ENCODE measurements at regions not wholly inside any gene's neighbourhood (a gene's known extent, or its start where the extent isn't known, plus 50 kb on each side); places are given as distances from the start of the nearest gene placed in this dataset.

DNA sequence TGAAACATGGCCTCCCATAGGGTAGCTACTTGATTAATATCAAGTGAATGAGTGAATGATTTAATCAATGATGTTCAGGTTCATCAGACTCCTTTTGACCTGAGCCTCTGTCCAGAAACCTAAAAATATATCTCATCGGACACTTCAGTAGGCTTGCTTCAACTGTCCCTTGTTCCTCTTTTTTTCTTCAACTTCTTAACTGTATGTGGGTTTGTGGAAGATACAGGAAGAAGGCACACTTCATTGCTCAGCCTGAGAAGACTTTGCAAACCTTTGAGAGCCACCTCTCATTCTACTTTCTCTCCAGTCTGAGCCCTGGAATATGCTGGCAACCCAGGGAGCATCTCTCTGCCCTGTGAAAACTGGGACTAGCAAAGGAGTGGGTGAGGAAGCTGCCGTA, 557.0 kb downstream of the FGF9 start:
- H3K4me3 ChIP-seq: no peak overlapping the region
- intact Hi-C loops (cut with DNase I; ENCODE audit: low total_unique reads) (no loop called here), in situ Hi-C loops (cut with MboI; ENCODE audit: low sequenced_read_pairs in 4 of 4) (no loop called here)
- ATAC-seq: no peak
- no peaks in the 10 kb centered on the region for H3K36me3 ChIP-seq
- DNase-seq: no peak
- no peak for TF ChIP-seq CTCF (IDR thresholded peaks at IDR 0.05 in 4 of 5, conservative IDR thresholded peaks at IDR 0.05 in 1 of 5)
- TF ChIP-seq POLR2A (IDR thresholded peaks at IDR 0.05): no peak
- no peaks in the 10 kb centered on the region for H3K9me3 ChIP-seq
- no peaks in the 10 kb centered on the region for H3K4me1 ChIP-seq
- no peak overlapping the region for H3K27ac ChIP-seq
- H3K27me3 ChIP-seq: no peaks in the 10 kb centered on the region

- no peaks in the 10 kb centered on the region for H3K4me1 ChIP-seq
- TF ChIP-seq POLR2A (IDR thresholded peaks at IDR 0.05) (no peak), CTCF (IDR thresholded peaks at IDR 0.05 in 4 of 5, conservative IDR thresholded peaks at IDR 0.05 in 1 of 5) (no peak)
- in situ Hi-C loops (cut with MboI; ENCODE audit: low sequenced_read_pairs in 4 of 4): no loop called here
- H3K9me3 ChIP-seq: no peaks in the 10 kb centered on the region
- ATAC-seq: no peak
- no peak overlapping the region for H3K27ac ChIP-seq
- H3K27me3 ChIP-seq: no peaks in the 10 kb centered on the region
- intact Hi-C loops (cut with DNase I; ENCODE audit: low total_unique reads): no loop called here
- no peaks in the 10 kb centered on the region for H3K36me3 ChIP-seq
- H3K4me3 ChIP-seq: no peak overlapping the region
- DNase-seq: no peak
Measured at GRCh38 chr13:22229916-22230315, 559.0 kb downstream of the FGF9 start.

DNA sequence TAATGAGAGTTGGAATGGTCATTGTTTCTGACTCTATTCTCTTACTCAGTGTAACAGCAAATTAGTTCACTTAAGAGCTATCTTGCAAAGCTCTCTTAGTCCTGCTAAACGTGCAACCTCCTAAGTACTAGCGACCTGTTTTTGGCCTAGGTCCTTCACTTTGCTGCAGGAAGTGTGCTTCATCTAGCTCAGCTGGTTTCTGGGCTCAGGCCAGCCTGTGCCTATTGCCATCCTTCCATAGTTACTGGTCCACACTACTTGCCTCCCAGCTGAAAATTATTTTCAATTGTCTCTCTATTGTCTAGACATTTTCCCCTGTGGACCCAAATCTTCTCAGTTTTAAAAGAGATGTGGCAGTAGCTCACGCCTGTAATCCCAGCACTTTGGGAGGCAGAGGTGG, 561.3 kb downstream of the FGF9 start:
- in situ Hi-C loops (cut with MboI; ENCODE audit: low sequenced_read_pairs in 4 of 4) (no loop called here), intact Hi-C loops (cut with DNase I; ENCODE audit: low total_unique reads) (no loop called here)
- ATAC-seq (no peak), DNase-seq (no peak)
- no peak overlapping the region for H3K27ac ChIP-seq
- no peak for TF ChIP-seq POLR2A (IDR thresholded peaks at IDR 0.05)
- H3K9me3 ChIP-seq: no peaks in the 10 kb centered on the region
- H3K4me1 ChIP-seq: no peaks in the 10 kb centered on the region
- H3K36me3 ChIP-seq: no peaks in the 10 kb centered on the region
- H3K4me3 ChIP-seq: no peak overlapping the region
- no peaks in the 10 kb centered on the region for H3K27me3 ChIP-seq

GRCh38 chr13:22235285-22235949, 564.5 kb downstream of the FGF9 start:
- ATAC-seq: no peak
- Histone ChIP-seq H3K27ac (no peak overlapping the region), H3K4me3 (no peak overlapping the region), H3K9me3 (no peaks in the 10 kb centered on the region), H3K4me1 (no peaks in the 10 kb centered on the region), H3K36me3 (no peaks in the 10 kb centered on the region), H3K27me3 (no peaks in the 10 kb centered on the region)
- in situ Hi-C loops (cut with MboI; ENCODE audit: low sequenced_read_pairs in 4 of 4) (no loop called here), intact Hi-C loops (cut with DNase I; ENCODE audit: low total_unique reads) (no loop called here)
- TF ChIP-seq POLR2A (IDR thresholded peaks at IDR 0.05) (no peak), CTCF (IDR thresholded peaks at IDR 0.05 in 4 of 5, conservative IDR thresholded peaks at IDR 0.05 in 1 of 5) (no peak)
- DNase-seq: no peak

DNA sequence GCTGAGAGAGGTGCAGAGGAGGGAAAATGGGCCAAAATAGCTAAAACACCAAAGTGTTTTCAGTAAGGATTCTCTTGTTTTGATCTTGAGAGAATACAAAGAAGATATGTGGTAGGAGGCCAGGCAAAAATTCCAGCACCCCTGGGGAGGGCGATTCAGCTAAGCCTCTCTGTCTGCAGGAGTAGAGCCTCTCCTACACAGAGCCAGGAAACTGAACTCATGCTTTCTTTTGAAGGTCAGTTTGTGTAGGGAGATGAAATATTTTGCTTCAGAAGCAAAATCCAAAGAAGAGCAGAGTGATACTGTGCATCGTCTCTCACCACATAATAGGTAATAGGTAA, 565.0 kb downstream of the FGF9 start:
- in situ Hi-C loops (cut with MboI; ENCODE audit: low sequenced_read_pairs in 4 of 4): no loop called here
- Histone ChIP-seq H3K9me3 (no peaks in the 10 kb centered on the region), H3K4me3 (no peak overlapping the region), H3K36me3 (no peaks in the 10 kb centered on the region), H3K27ac (no peak overlapping the region), H3K27me3 (no peaks in the 10 kb centered on the region), H3K4me1 (no peaks in the 10 kb centered on the region)
- TF ChIP-seq POLR2A (IDR thresholded peaks at IDR 0.05): no peak
- no peak for TF ChIP-seq CTCF (IDR thresholded peaks at IDR 0.05 in 4 of 5, conservative IDR thresholded peaks at IDR 0.05 in 1 of 5)
- DNase-seq (no peak), ATAC-seq (no peak)
- intact Hi-C loops (cut with DNase I; ENCODE audit: low total_unique reads): no loop called here

All from gastrocnemius medialis (tissue), 4 donors.